AG09309 (cell line): ENCODE measurements at regions not wholly inside any gene's neighbourhood (a gene's known extent, or its start where the extent isn't known, plus 50 kb on each side); places are given as distances from the start of the nearest gene placed in this dataset.
"Not testable (repeated sequence)": the region's sequence is repeated elsewhere in the genome, so short reads cannot be mapped to it uniquely, and the experiment has no call there.

Experiments
- DNase-seq: peaks from one replicate; pipeline ENCODE4 v3.0.0-alpha.2; 2010; ENCODE audit warnings: low read depth
- H3K4me3 ChIP-seq: 2 replicates; pipeline ENCODE4 v1.5.1; 2011; ENCODE audit warnings: mild to moderate bottlenecking, low read depth, low read length, moderate library complexity; ENCODE audit not compliant: control insufficient read depth
- TF ChIP-seq, protein P1 (sequence below): IDR thresholded peaks from 2 replicates; pipeline ENCODE4 v1.5.1; 2011; ENCODE audit warnings: mild to moderate bottlenecking, low read depth, low read length, inconsistent platforms; ENCODE audit not compliant: insufficient read depth, control insufficient read depth; ENCODE audit errors: missing control alignments

- no peak overlapping the region for H3K4me3 ChIP-seq
- no peak for DNase-seq
- TF ChIP-seq, protein P1, sequence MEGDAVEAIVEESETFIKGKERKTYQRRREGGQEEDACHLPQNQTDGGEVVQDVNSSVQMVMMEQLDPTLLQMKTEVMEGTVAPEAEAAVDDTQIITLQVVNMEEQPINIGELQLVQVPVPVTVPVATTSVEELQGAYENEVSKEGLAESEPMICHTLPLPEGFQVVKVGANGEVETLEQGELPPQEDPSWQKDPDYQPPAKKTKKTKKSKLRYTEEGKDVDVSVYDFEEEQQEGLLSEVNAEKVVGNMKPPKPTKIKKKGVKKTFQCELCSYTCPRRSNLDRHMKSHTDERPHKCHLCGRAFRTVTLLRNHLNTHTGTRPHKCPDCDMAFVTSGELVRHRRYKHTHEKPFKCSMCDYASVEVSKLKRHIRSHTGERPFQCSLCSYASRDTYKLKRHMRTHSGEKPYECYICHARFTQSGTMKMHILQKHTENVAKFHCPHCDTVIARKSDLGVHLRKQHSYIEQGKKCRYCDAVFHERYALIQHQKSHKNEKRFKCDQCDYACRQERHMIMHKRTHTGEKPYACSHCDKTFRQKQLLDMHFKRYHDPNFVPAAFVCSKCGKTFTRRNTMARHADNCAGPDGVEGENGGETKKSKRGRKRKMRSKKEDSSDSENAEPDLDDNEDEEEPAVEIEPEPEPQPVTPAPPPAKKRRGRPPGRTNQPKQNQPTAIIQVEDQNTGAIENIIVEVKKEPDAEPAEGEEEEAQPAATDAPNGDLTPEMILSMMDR = no peak
Measured at GRCh38 chr2:143840601-143841000, 679.3 kb downstream of the ZEB2 start.

DNA sequence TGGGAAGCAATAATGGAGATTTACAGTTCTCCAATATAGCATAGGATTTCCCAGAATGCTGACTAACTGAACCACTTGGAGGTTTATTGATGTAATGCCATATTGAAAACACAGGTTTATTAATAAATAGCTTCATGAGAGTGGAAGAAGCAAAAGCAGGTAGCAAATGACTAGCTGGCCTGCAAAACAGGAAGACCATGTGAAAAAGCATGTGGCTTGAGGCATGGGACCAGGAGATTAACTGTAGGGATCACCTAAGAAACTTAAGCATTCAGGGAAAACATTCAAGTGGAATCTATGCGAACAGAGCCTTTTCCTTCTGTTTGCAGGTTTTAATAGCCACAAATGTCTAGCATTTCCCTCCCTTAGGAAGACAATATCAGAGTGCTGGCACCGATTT is 679.7 kb downstream of the ZEB2 start:
- DNase-seq = no peak
- H3K4me3 ChIP-seq = no peak overlapping the region
- TF ChIP-seq, protein P1 = no peak

GRCh38 chr2:143839456-143839855 is 680.5 kb downstream of the ZEB2 start:
- H3K4me3 ChIP-seq = no peak overlapping the region
- no peak for DNase-seq
- TF ChIP-seq, protein P1 = no peak

GRCh38 chr2:143837055-143837454 is 682.9 kb downstream of the ZEB2 start:
- not testable (repeated sequence) for H3K4me3 ChIP-seq, DNase-seq

GRCh38 chr2:143835481-143835880 is 684.4 kb downstream of the ZEB2 start:
- H3K4me3 ChIP-seq = no peak overlapping the region
- DNase-seq = no peak
- TF ChIP-seq, protein P1 = no peak

- DNase-seq = no peak
- TF ChIP-seq, protein P1 = no peak
- H3K4me3 ChIP-seq = no peak overlapping the region
Measured at GRCh38 chr2:143833015-143833660, 686.8 kb downstream of the ZEB2 start.

DNA sequence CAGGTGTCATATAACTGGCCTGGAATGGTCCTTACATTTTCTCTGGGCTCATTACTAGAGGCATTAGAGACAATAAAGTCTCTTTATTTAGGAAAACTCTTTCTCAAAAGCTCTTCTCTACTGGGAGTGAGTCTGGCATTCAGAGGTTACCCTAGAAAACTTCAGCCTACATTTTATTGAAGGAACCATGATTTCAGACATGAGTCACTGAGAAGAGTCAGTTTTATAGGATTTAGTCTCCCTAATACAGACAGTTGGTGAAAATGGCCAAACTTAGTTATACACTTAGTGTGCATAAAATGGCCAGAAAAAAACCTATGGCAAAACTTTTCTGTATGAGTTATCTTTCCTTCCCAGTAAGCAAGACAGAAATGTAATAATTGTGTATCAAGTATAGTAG is 689.4 kb downstream of the ZEB2 start:
- no peak overlapping the region for H3K4me3 ChIP-seq
- TF ChIP-seq, protein P1 = no peak
- DNase-seq = peak; percentile 31
